GM19467 (cell line): ENCODE measurements at regions not wholly inside any gene's neighbourhood (a gene's known extent, or its start where the extent isn't known, plus 50 kb on each side); places are given as distances from the start of the nearest gene placed in this dataset.

ENCODE experiments used
- ATAC-seq: cut with Tn5 transposase; IDR thresholded peaks from one replicate; pipeline ENCODE4 v1.9.1; 2021; ENCODE audit warnings: mild to moderate bottlenecking, moderate library complexity; ENCODE audit not compliant: unreplicated experiment

- ATAC-seq: no peak
Measured at GRCh38 chr20:16123623-16124022, 449.6 kb downstream of the KIF16B start.

- no peak for ATAC-seq
Measured at GRCh38 chr20:16119909-16120308, 453.3 kb downstream of the KIF16B start.

DNA sequence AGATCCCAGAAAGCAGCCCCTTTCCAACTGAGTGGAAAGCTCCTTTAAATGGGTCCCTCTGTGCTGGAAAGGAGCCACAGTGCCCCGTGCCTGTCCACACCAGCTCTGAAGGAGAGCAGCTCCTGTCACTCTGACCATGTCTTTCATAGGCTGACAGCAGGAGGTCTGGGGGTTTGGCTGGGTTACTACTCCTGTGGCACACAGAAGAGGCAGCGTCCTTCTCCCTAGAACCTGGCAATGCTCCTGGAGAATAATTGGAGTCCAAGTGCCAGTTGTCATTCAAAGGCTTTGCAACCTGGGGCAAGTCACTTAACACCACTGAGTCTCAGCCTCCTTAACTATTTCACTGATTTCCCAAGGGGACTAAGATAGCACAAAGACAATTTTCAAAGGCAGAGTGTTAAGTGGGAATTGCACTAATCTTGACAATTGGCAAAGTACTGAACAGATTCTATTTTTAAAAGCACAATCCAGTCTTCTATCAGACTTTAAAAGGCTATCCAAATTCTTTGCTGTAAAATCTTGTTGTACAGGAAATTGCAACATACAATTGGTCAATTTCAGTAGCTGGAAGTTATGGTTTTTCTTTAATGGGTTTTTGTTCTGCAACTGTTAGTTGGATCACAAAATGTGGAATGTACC is 457.2 kb downstream of the KIF16B start:
- ATAC-seq: no peak

- no peak for ATAC-seq
Measured at GRCh38 chr20:16113736-16114135, 459.5 kb downstream of the KIF16B start.

GRCh38 chr20:16111852-16112412 is 461.3 kb downstream of the KIF16B start:
- ATAC-seq: no peak

DNA sequence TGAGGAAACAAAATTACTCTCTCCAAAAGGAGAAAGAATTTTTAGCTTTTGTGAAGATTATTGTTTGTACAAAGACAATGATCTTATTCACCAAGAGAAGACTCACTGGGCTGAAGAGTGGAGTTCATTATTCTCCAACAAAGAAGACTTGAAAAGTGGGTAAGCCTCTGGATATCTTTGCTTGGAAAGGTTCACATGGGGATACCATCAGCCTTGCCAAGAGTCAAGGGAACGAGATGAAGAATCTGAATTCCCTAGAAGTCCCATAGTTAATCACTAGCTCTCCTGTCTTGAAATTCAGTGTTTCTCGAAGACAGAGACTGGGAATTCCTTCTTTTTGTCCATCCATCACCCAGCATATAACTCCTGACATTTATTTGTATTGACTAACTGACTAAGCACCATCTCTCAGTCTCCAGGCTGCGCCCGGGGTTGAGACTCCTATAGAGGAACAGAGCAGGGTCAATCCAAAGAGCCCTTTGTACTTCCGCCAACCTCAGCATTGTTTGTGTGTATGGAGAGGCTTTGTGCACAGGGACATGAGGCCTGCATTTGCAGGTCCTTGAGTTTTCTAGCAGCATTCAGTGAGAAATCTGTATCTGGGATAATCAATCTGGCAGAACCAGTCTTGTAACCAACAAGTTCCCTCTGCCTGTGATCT is 461.9 kb downstream of the KIF16B start:
- ATAC-seq: no peak

- ATAC-seq: no peak
Measured at GRCh38 chr20:16107172-16107870, 465.9 kb downstream of the KIF16B start.

DNA sequence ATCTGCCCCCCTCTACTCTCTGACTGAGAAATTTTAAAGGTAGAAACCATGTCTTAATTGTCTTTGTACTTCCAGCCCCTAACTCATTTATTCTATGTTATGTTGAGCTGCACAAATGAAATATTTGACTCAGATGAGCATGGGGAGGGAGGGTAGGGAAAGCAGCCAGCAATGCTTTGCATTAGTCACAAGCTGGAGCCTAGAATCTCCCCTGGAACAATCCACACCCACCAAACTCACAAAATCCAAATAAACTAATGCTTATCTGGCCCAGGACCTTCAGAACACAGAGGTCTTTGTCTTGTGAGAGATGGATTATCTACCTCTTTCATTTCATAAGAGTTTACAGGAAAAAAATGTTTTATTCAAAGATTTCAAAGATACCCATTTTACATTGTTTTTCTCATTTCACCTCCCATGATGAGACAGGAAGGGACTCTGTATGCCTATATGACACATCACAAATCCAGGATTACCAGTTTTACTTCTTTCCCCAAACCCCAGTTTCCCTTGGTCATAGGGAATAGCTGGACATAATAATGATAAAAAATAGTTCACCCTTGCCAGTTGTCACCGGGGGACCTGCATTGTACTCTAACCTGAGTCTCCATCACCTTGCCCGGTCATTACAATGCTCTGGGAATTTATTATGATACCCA is 466.9 kb downstream of the KIF16B start:
- no peak for ATAC-seq

- ATAC-seq: no peak
Measured at GRCh38 chr20:16104783-16105182, 468.5 kb downstream of the KIF16B start.
